Loucy (cell line): ENCODE measurements at regions not wholly inside any gene's neighbourhood (a gene's known extent, or its start where the extent isn't known, plus 50 kb on each side); places are given as distances from the start of the nearest gene placed in this dataset.

Source experiments
- H2AFZ ChIP-seq: fragments of 200-600 bp; sonication (generic); 2 replicates; pipeline ENCODE4 v1.6.0; 2016; ENCODE audit warnings: antibody characterized with exemption, mild to moderate bottlenecking, low read length, moderate library complexity
- H3F3A ChIP-seq: fragments of 200-600 bp; 2 replicates; pipeline ENCODE4 v1.6.0; 2016; ENCODE audit warnings: antibody characterized with exemption, low read depth, mild to moderate bottlenecking
- H3K27me3 ChIP-seq: fragments of 200-600 bp; sonication (generic); 2 replicates; pipeline ENCODE4 v1.6.1; 2014; ENCODE audit warnings: low read length, mild to moderate bottlenecking; ENCODE audit not compliant: insufficient read depth, poor library complexity, severe bottlenecking
- H3K36me3 ChIP-seq: fragments of 200-600 bp; sonication (generic); 2 replicates; pipeline ENCODE4 v1.6.1; 2016; ENCODE audit warnings: low read length; ENCODE audit not compliant: insufficient read depth
- H3K4me1 ChIP-seq: fragments of 200-600 bp; sonication (generic); 2 replicates; pipeline ENCODE4 v1.5.1; 2014; ENCODE audit warnings: low read length, mild to moderate bottlenecking; ENCODE audit not compliant: insufficient read depth, poor library complexity, severe bottlenecking
- H3K4me2 ChIP-seq: fragments of 200-600 bp; sonication (generic); 2 replicates; pipeline ENCODE4 v1.6.0; 2014; ENCODE audit warnings: antibody characterized with exemption, low read length, low read depth, mild to moderate bottlenecking; ENCODE audit not compliant: poor library complexity, severe bottlenecking
- H3K4me3 ChIP-seq: fragments of 200-600 bp; sonication (generic); 2 replicates; pipeline ENCODE4 v1.5.1; 2014; ENCODE audit warnings: low read length, mild to moderate bottlenecking, mixed read lengths; ENCODE audit not compliant: poor library complexity, severe bottlenecking
- H3K79me2 ChIP-seq: fragments of 200-600 bp; sonication (generic); 2 replicates; pipeline ENCODE4 v1.6.1; 2014; ENCODE audit warnings: low read length; ENCODE audit not compliant: insufficient read depth
- H3K9ac ChIP-seq: fragments of 200-600 bp; sonication (generic); 2 replicates; pipeline ENCODE4 v1.6.0; 2014; ENCODE audit warnings: mild to moderate bottlenecking, low read depth, low read length, moderate library complexity; ENCODE audit not compliant: poor library complexity, severe bottlenecking
- H3K9me2 ChIP-seq: fragments of 200-600 bp; sonication (generic); replicated peaks from 2 replicates; pipeline ENCODE4 v1.6.1; 2016; ENCODE audit warnings: low read depth, low read length, mixed read lengths
- H3K9me3 ChIP-seq: fragments of 200-600 bp; sonication (generic); 2 replicates; pipeline ENCODE4 v1.6.1; 2014; ENCODE audit warnings: mild to moderate bottlenecking, antibody characterized with exemption, low read length, low read depth; ENCODE audit not compliant: insufficient read depth
- H4K20me1 ChIP-seq: fragments of 200-600 bp; sonication (generic); 2 replicates; pipeline ENCODE4 v1.6.0; 2014; ENCODE audit warnings: antibody characterized with exemption, low read length, mild to moderate bottlenecking; ENCODE audit not compliant: insufficient read depth, poor library complexity, severe bottlenecking
- EZH2phosphoT487 ChIP-seq: fragments of 200-600 bp; IDR thresholded peaks from 2 replicates; pipeline ENCODE4 v1.6.1; 2018; ENCODE audit warnings: antibody characterized with exemption, mild to moderate bottlenecking, moderate library complexity, borderline replicate concordance
- TF ChIP-seq, protein P1 (sequence below): fragments of 200-600 bp; sonication (generic); conservative IDR thresholded peaks from 2 replicates; pipeline ENCODE4 v1.5.1; 2014; ENCODE audit warnings: mild to moderate bottlenecking, antibody characterized with exemption, low read length

DNA sequence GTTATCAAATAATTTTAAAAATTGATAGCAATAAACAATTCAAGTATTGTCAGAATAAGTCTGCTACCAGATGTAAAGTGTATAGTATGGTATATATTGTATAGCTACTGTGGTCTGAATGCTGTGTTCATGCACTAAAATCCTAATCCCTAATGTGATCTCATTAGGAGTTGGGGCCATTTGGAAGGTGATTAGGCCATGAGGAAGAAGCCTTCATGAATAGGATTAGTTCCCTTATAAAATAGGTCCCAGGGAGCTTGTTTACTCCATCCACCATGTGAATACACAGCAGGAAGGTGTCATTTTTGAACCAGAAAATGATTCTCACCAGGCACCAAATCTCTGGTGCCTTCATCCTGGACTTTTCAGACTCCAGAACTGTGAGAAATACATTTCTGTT, 363.0 kb upstream of the CNTN5 start:
- Histone ChIP-seq H3K4me1 (no peaks in the 10 kb centered on the region), H3F3A (no peaks in the 10 kb centered on the region), H2AFZ (no peak overlapping the region), H3K9me2 (no peaks in the 10 kb centered on the region), H3K4me3 (no peak overlapping the region), H3K9me3 (no peaks in the 10 kb centered on the region), H3K36me3 (no peaks in the 10 kb centered on the region), H3K27me3 (no peaks in the 10 kb centered on the region), H3K79me2 (no peaks in the 10 kb centered on the region), H3K9ac (no peak overlapping the region), H3K4me2 (no peak overlapping the region), H4K20me1 (no peaks in the 10 kb centered on the region)
- no peak for TF ChIP-seq EZH2phosphoT487
- TF ChIP-seq, protein P1, sequence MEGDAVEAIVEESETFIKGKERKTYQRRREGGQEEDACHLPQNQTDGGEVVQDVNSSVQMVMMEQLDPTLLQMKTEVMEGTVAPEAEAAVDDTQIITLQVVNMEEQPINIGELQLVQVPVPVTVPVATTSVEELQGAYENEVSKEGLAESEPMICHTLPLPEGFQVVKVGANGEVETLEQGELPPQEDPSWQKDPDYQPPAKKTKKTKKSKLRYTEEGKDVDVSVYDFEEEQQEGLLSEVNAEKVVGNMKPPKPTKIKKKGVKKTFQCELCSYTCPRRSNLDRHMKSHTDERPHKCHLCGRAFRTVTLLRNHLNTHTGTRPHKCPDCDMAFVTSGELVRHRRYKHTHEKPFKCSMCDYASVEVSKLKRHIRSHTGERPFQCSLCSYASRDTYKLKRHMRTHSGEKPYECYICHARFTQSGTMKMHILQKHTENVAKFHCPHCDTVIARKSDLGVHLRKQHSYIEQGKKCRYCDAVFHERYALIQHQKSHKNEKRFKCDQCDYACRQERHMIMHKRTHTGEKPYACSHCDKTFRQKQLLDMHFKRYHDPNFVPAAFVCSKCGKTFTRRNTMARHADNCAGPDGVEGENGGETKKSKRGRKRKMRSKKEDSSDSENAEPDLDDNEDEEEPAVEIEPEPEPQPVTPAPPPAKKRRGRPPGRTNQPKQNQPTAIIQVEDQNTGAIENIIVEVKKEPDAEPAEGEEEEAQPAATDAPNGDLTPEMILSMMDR: no peak

DNA sequence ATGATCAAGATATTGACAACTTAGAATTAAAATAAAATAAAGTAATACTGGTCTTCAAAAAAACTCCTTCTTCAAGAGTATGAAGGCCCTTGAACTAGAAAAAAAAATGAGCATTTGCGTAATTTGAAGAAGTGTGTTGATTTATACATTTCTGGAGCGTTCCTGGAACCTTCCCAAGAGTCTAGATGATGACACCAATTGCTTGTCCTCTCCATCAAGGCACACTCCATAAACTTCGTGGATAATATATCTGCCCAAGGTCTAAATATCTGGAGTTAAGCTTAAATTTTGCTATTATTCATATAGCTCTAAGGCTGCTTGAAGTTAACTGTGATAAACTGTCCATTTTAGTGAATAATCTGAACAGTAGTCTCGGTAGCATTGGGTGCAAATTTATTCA, 361.3 kb upstream of the CNTN5 start:
- H3K9me2 ChIP-seq: no peaks in the 10 kb centered on the region
- no peak overlapping the region for H3K4me2 ChIP-seq
- H2AFZ ChIP-seq: no peak overlapping the region
- no peaks in the 10 kb centered on the region for H3F3A ChIP-seq
- H3K4me1 ChIP-seq: no peaks in the 10 kb centered on the region
- no peak overlapping the region for H3K9ac ChIP-seq
- no peaks in the 10 kb centered on the region for H3K79me2 ChIP-seq
- no peaks in the 10 kb centered on the region for H4K20me1 ChIP-seq
- TF ChIP-seq, protein P1: no peak
- no peak for TF ChIP-seq EZH2phosphoT487
- no peak overlapping the region for H3K4me3 ChIP-seq
- no peaks in the 10 kb centered on the region for H3K27me3 ChIP-seq
- no peaks in the 10 kb centered on the region for H3K36me3 ChIP-seq
- no peaks in the 10 kb centered on the region for H3K9me3 ChIP-seq

DNA sequence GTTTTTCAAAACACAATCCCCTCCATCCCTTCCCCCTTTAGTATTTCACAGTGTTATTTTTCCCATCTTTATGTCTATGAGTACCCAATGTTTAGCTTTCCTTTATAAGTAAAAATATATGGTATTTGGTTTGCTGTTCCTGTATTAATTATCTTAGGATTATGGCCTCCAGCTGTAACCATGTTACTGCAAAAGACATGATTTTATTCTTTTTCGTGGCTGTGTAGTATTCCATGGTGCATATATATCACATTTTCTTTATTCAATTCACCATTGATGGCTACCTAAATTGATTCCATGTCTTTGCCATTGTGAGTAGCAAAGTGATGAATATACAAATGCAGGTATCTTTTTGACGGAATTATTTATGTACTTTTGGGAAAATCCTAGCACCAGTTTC, 346.4 kb upstream of the CNTN5 start:
- Histone ChIP-seq H3K79me2 (no peaks in the 10 kb centered on the region), H3K27me3 (no peaks in the 10 kb centered on the region), H2AFZ (no peak overlapping the region), H3K36me3 (no peaks in the 10 kb centered on the region), H3K9ac (no peak overlapping the region), H3F3A (no peaks in the 10 kb centered on the region), H3K4me3 (no peak overlapping the region), H3K9me3 (peaks cover 3% of the 10 kb centered on the region; the same call in 1 of the 2 replicates), H3K4me2 (no peak overlapping the region), H4K20me1 (no peaks in the 10 kb centered on the region), H3K4me1 (no peaks in the 10 kb centered on the region), H3K9me2 (no peaks in the 10 kb centered on the region)
- TF ChIP-seq, protein P1: no peak
- no peak for TF ChIP-seq EZH2phosphoT487
